ENCODE measurements at regions not wholly inside any gene's neighbourhood (a gene's known extent, or its start where the extent isn't known, plus 50 kb on each side); places are given as distances from the start of the nearest gene placed in this dataset.

DNA sequence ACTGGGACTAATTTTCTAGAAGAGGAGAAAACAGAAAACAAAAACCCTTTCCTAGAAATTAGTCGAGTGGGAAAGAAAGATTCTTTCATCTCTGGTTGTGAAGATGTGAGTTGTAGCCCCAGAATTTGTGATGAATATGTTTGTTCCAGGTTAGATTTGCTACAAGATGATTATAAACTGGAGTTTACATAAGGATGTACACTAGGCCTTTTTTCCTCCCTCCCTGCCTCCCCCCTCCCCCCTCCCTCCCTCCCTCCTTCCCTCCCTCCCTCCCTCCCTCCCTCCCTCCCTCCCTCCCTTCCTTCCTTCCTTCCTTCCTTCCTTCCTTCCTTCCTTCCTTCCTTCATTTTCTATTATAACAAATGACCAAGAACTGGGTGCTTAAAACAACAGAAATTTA lies 1502.0 kb downstream of the SI start:
- TF ChIP-seq CTCF (IDR thresholded peaks at IDR 0.05; ENCODE audit: low read length), result no peak
- TF ChIP-seq EZH2 (IDR thresholded peaks at IDR 0.05; ENCODE audit: borderline replicate concordance, low read length), result no peak
